Gastrocnemius medialis (tissue), 4 donors: ENCODE measurements at regions not wholly inside any gene's neighbourhood (a gene's known extent, or its start where the extent isn't known, plus 50 kb on each side); places are given as distances from the start of the nearest gene placed in this dataset.
"Not testable (repeated sequence)": the region's sequence is repeated elsewhere in the genome, so short reads cannot be mapped to it uniquely, and the experiment has no call there.

Experiments used
- ATAC-seq, 2 donors: fragments of 150-250 bp; one replicate each; pipeline ENCODE4 v1.9.1; 2016
- DNase-seq, 2 donors: peaks; one replicate each; pipeline ENCODE4 v3.0.0-alpha.2; 2019
- H3K27ac ChIP-seq, 4 donors: fragments of 200-600 bp; sonication (generic); 1 replicate in 1 of 4; 2 replicates in 3 of 4; pipeline ENCODE4 v1.5.1; 2016 to 2018; ENCODE audit warnings: mild to moderate bottlenecking in 2 of 4, moderate library complexity in 1 of 4
- H3K27me3 ChIP-seq, 3 donors: fragments of 200-600 bp; sonication (generic) in 2 of 3; 1 replicate in 1 of 3; 2 replicates in 2 of 3; pipeline versions ENCODE4 v1.5.1 to v1.6.0; 2016 to 2019; ENCODE audit warnings: mild to moderate bottlenecking in 1 of 3, moderate library complexity in 1 of 3
- H3K36me3 ChIP-seq, 2 donors: fragments of 200-600 bp; sonication (generic) in 1 of 2; one replicate each; pipeline ENCODE4 v1.5.1; 2017 to 2018
- H3K4me1 ChIP-seq, 2 donors: fragments of 200-600 bp; sonication (generic) in 1 of 2; one replicate each; pipeline ENCODE4 v1.5.1; 2016 to 2017; ENCODE audit warnings: mild to moderate bottlenecking in 2 of 2
- H3K4me3 ChIP-seq, 4 donors: fragments of 200-600 bp; sonication (generic) in 3 of 4; 1 replicate in 1 of 4; 2 replicates in 3 of 4; pipeline ENCODE4 v1.5.1; 2016 to 2019; ENCODE audit warnings: mild to moderate bottlenecking in 2 of 4
- H3K9me3 ChIP-seq, 3 donors: fragments of 200-600 bp; sonication (generic) in 2 of 3; 1 replicate in 1 of 3; 2 replicates in 2 of 3; pipeline ENCODE4 v1.5.1; 2016 to 2019
- CTCF ChIP-seq, 5 experiments: fragments of 450-650 bp in 3 of 5; fragments of 200-600 bp in 2 of 5; sonication (generic) in 2 of 5; IDR thresholded peaks in 4 of 5; conservative IDR thresholded peaks in 1 of 5; 1 replicate in 4 of 5; 2 replicates in 1 of 5; pipeline ENCODE4 v1.5.1; 2016 to 2019; ENCODE audit warnings: antibody characterized with exemption in 5 of 5, mild to moderate bottlenecking in 3 of 5, moderate library complexity in 3 of 5
- in situ Hi-C, 4 donors: fragments of 200-750 bp; cut with MboI; loops; one replicate each; pipeline versions ENCODE4 v1.15.0 to v1.8.0; 2017; ENCODE audit warnings: low sequenced_read_pairs in 4 of 4
- intact Hi-C: fragments of 100-400 bp; cut with DNase I; formaldehyde crosslinking; loops from one replicate; pipeline ENCODE4 v1.15.1; 2023; ENCODE audit warnings: low total_unique reads

- DNase-seq, in situ Hi-C loops, H3K4me3 ChIP-seq, H3K27ac ChIP-seq, H3K36me3 ChIP-seq, ATAC-seq, H3K4me1 ChIP-seq, H3K9me3 ChIP-seq, H3K27me3 ChIP-seq, intact Hi-C loops: not testable (repeated sequence)
Measured at GRCh38 chr22:16463472-16463871, 129.1 kb downstream of the CCT8L2 start.

- intact Hi-C loops, in situ Hi-C loops, ATAC-seq, DNase-seq, H3K27me3 ChIP-seq, H3K4me3 ChIP-seq, H3K36me3 ChIP-seq, H3K4me1 ChIP-seq, H3K9me3 ChIP-seq, H3K27ac ChIP-seq: not testable (repeated sequence)
Measured at GRCh38 chr22:16447451-16447850, 145.2 kb downstream of the CCT8L2 start.

- H3K27me3 ChIP-seq, ATAC-seq, DNase-seq, in situ Hi-C loops, H3K36me3 ChIP-seq, H3K4me1 ChIP-seq, H3K27ac ChIP-seq, H3K9me3 ChIP-seq, intact Hi-C loops, H3K4me3 ChIP-seq: not testable (repeated sequence)
Measured at GRCh38 chr22:16446755-16447440, 145.7 kb downstream of the CCT8L2 start.

GRCh38 chr22:16441014-16441413, 151.6 kb downstream of the CCT8L2 start:
- DNase-seq, H3K36me3 ChIP-seq, ATAC-seq, H3K9me3 ChIP-seq, H3K27me3 ChIP-seq, H3K4me3 ChIP-seq, in situ Hi-C loops, H3K27ac ChIP-seq, H3K4me1 ChIP-seq, intact Hi-C loops: not testable (repeated sequence)
- TF ChIP-seq CTCF (IDR thresholded peaks at IDR 0.05 in 4 of 5, conservative IDR thresholded peaks at IDR 0.05 in 1 of 5), result peak in 3 of 5 experiments; percentile 31 to 38 (median 32)

- H3K27me3 ChIP-seq, in situ Hi-C loops, H3K9me3 ChIP-seq, H3K36me3 ChIP-seq, DNase-seq, H3K27ac ChIP-seq, ATAC-seq, intact Hi-C loops, H3K4me3 ChIP-seq, H3K4me1 ChIP-seq: not testable (repeated sequence)
Measured at GRCh38 chr22:16423476-16423875, 169.1 kb downstream of the CCT8L2 start.

- H3K36me3 ChIP-seq, H3K27ac ChIP-seq, H3K4me1 ChIP-seq, intact Hi-C loops, in situ Hi-C loops, DNase-seq, ATAC-seq, H3K9me3 ChIP-seq, H3K4me3 ChIP-seq, H3K27me3 ChIP-seq: not testable (repeated sequence)
Measured at GRCh38 chr22:16417498-16417897, 175.1 kb downstream of the CCT8L2 start.

GRCh38 chr22:16404639-16405038, 188.0 kb downstream of the CCT8L2 start:
- H3K27me3 ChIP-seq, H3K27ac ChIP-seq, H3K9me3 ChIP-seq, H3K36me3 ChIP-seq, DNase-seq, H3K4me1 ChIP-seq, in situ Hi-C loops, intact Hi-C loops, H3K4me3 ChIP-seq, ATAC-seq: not testable (repeated sequence)

GRCh38 chr22:16403661-16404060, 188.9 kb downstream of the CCT8L2 start:
- in situ Hi-C loops, result not testable (repeated sequence)

GRCh38 chr22:16402874-16403399, 189.7 kb downstream of the CCT8L2 start:
- H3K27me3 ChIP-seq, intact Hi-C loops, ATAC-seq, H3K4me1 ChIP-seq, H3K4me3 ChIP-seq, H3K36me3 ChIP-seq, H3K9me3 ChIP-seq, H3K27ac ChIP-seq, in situ Hi-C loops, DNase-seq: not testable (repeated sequence)

More at GRCh38 chr22:16403661-16404060, 188.9 kb downstream of the CCT8L2 start:
- H3K4me1 ChIP-seq, H3K36me3 ChIP-seq, H3K27ac ChIP-seq, H3K9me3 ChIP-seq, DNase-seq, H3K27me3 ChIP-seq, intact Hi-C loops, ATAC-seq, H3K4me3 ChIP-seq: not testable (repeated sequence)

GRCh38 chr22:16393476-16393875, 199.1 kb downstream of the CCT8L2 start:
- H3K9me3 ChIP-seq, H3K4me1 ChIP-seq, DNase-seq, in situ Hi-C loops, ATAC-seq, intact Hi-C loops, H3K4me3 ChIP-seq, H3K27me3 ChIP-seq, H3K36me3 ChIP-seq, H3K27ac ChIP-seq: not testable (repeated sequence)

GRCh38 chr22:16391417-16391930, 201.1 kb downstream of the CCT8L2 start:
- H3K27me3 ChIP-seq, result peaks cover 0 to 14% (median 0%) of the 10 kb centered on the region in 3 donors
- H3K4me1 ChIP-seq, H3K4me3 ChIP-seq, H3K9me3 ChIP-seq, intact Hi-C loops, DNase-seq, H3K27ac ChIP-seq, ATAC-seq, H3K36me3 ChIP-seq, in situ Hi-C loops: not testable (repeated sequence)
